Endothelial cell of umbilical vein (primary cell): ENCODE measurements at regions not wholly inside any gene's neighbourhood (a gene's known extent, or its start where the extent isn't known, plus 50 kb on each side); places are given as distances from the start of the nearest gene placed in this dataset.

ENCODE experiments used
- BruUV-seq: library from RNA; stranded (reverse); fragments of 400-500 nt; replicated peaks from 2 replicates; lab custom pipeline; 2021; lab: Mats Ljungman, UMichigan
- CTCF ChIA-PET: fragments of 300-600, 350-600 bp; sonication (Branson Sonifier 250); formaldehyde crosslinking; loops from one replicate; lab custom pipeline; 2021; ENCODE audit warnings: antibody characterized with exemption, inconsistent platforms; lab: Charles Lee
- POLR2A ChIA-PET: fragments of 300-600, 350-600 bp; sonication (Branson Sonifier 250); formaldehyde crosslinking; loops from one replicate; lab custom pipeline; 2021; ENCODE audit warnings: antibody characterized with exemption, inconsistent platforms; lab: Charles Lee
- DNase-seq: peaks from one replicate; pipeline ENCODE4 v3.0.0-alpha.2; 2011; ENCODE audit warnings: low read depth, low spot score
- FAIRE-seq: peaks from 2 replicates; lab custom pipeline; 2011; peaks lifted over from hg19 to GRCh38; lab: Jason Lieb, UNC
- H2AFZ ChIP-seq: 2 replicates; pipeline ENCODE4 v1.6.0; 2012; ENCODE audit warnings: low read depth, low read length, control low read depth, inconsistent platforms
- H3K27ac ChIP-seq: 2 replicates; pipeline ENCODE4 v1.5.1; 2011; ENCODE audit warnings: low read depth, mild to moderate bottlenecking, control low read depth, low read length, moderate library complexity; ENCODE audit not compliant: insufficient read depth
- H3K27me3 ChIP-seq, 2 experiments: 2 replicates each; pipeline versions ENCODE4 v1.6.0 to v1.6.1; 2011; ENCODE audit warnings: low read length in 2 of 2, mixed read lengths in 1 of 2; ENCODE audit not compliant: control insufficient read depth in 2 of 2, insufficient read depth in 2 of 2
- H3K36me3 ChIP-seq, 2 experiments: 2 replicates in 1 of 2; 3 replicates in 1 of 2; pipeline ENCODE4 v1.5.1; 2011; ENCODE audit warnings: low read length in 2 of 2, mild to moderate bottlenecking in 1 of 2, moderate library complexity in 1 of 2; ENCODE audit not compliant: control insufficient read depth in 2 of 2, insufficient read depth in 2 of 2; ENCODE audit errors: extremely low read depth in 1 of 2
- H3K4me1 ChIP-seq: 3 replicates; pipeline ENCODE4 v1.5.1; 2011; ENCODE audit warnings: mild to moderate bottlenecking, low read length; ENCODE audit not compliant: control insufficient read depth, insufficient read depth; ENCODE audit errors: extremely low read depth
- H3K4me2 ChIP-seq: 2 replicates; pipeline ENCODE4 v1.6.1; 2011; ENCODE audit warnings: low read length, control low read depth, mixed read lengths; ENCODE audit not compliant: insufficient read depth
- H3K4me3 ChIP-seq, 3 experiments: fragments of 200-600 bp in 1 of 3; sonication (generic), shearing (Covaris generic) in 1 of 3; replicated peaks in 1 of 3; 2 replicates each; pipeline ENCODE4 v1.5.1; 2011 to 2016; ENCODE audit warnings: control low read depth in 3 of 3, low read length in 3 of 3, mild to moderate bottlenecking in 2 of 3, inconsistent platforms in 1 of 3, low read depth in 1 of 3, moderate library complexity in 1 of 3; ENCODE audit not compliant: insufficient read depth in 1 of 3
- H3K79me2 ChIP-seq: 2 replicates; pipeline ENCODE4 v1.6.0; 2012; ENCODE audit warnings: low read length, inconsistent platforms; ENCODE audit not compliant: control insufficient read depth, insufficient read depth
- H3K9ac ChIP-seq: replicated peaks from 2 replicates; pipeline ENCODE3; 2011; ENCODE audit warnings: low read length, control low read depth; ENCODE audit not compliant: insufficient read depth; ENCODE audit errors: extremely low read depth
- H3K9me1 ChIP-seq: replicated peaks from 3 replicates; pipeline ENCODE4 v1.6.0; 2011; ENCODE audit warnings: mild to moderate bottlenecking, low read length; ENCODE audit not compliant: control insufficient read depth, insufficient read depth; ENCODE audit errors: extremely low read depth
- H3K9me3 ChIP-seq: replicated peaks from 2 replicates; pipeline ENCODE4 v1.5.1; 2012; ENCODE audit warnings: low read length, inconsistent platforms; ENCODE audit not compliant: control insufficient read depth, insufficient read depth
- H4K20me1 ChIP-seq: replicated peaks from 2 replicates; pipeline ENCODE3; 2011; ENCODE audit warnings: mild to moderate bottlenecking, low read length; ENCODE audit not compliant: control insufficient read depth, insufficient read depth; ENCODE audit errors: extremely low read depth
- CTCF ChIP-seq, 2 donors: IDR thresholded peaks; 1 replicate in 1 of 2; 2 replicates in 1 of 2; pipeline ENCODE4 v1.5.1; 2011; ENCODE audit warnings: low read length in 2 of 2, mild to moderate bottlenecking in 2 of 2, moderate library complexity in 2 of 2, control low read depth in 1 of 2, inconsistent platforms in 1 of 2, low read depth in 1 of 2; ENCODE audit not compliant: insufficient read depth in 1 of 2; ENCODE audit errors: extremely low read depth in 1 of 2
- FOS ChIP-seq: IDR thresholded peaks from 2 replicates; pipeline ENCODE4 v1.6.1; 2011; ENCODE audit warnings: mild to moderate bottlenecking, low read length, moderate library complexity, borderline replicate concordance; ENCODE audit not compliant: insufficient read depth
- GATA2 ChIP-seq: IDR thresholded peaks from 2 replicates; pipeline ENCODE4 v1.7.0; 2011; ENCODE audit warnings: low read depth, mild to moderate bottlenecking, moderate library complexity, mixed read lengths, low read length; ENCODE audit not compliant: insufficient read length, insufficient read depth
- JUN ChIP-seq: IDR thresholded peaks from 2 replicates; pipeline ENCODE4 v1.6.1; 2011; ENCODE audit warnings: borderline replicate concordance, low read depth; ENCODE audit not compliant: insufficient read length, insufficient read depth
- POLR2A ChIP-seq: IDR thresholded peaks from 2 replicates; pipeline ENCODE4 v1.6.1; 2012; ENCODE audit warnings: low read depth, mild to moderate bottlenecking, control low read depth, low read length
- POLR2AphosphoS5 ChIP-seq: IDR thresholded peaks from 2 replicates; pipeline ENCODE4 v1.6.1; 2012; ENCODE audit warnings: low read depth, mild to moderate bottlenecking, control low read depth, low read length, moderate library complexity; ENCODE audit not compliant: insufficient read depth
- dilution Hi-C: fragments of 300-500 bp; cut with MboI; formaldehyde crosslinking; loops from one replicate; pipeline ENCODE4 v1.15.0; 2019; ENCODE audit warnings: low sequenced_read_pairs; ENCODE audit not compliant: extremely low pct_ligation_motif_present
- intact Hi-C: fragments of 100-400 bp; cut with micrococcal nuclease; formaldehyde crosslinking; loops from one replicate; pipeline ENCODE4 v1.10.0; 2022
- TF ChIP-seq, protein P1 (sequence below): IDR thresholded peaks from 2 replicates; pipeline ENCODE4 v1.6.1; 2011; ENCODE audit not compliant: insufficient read depth, insufficient read length

DNA sequence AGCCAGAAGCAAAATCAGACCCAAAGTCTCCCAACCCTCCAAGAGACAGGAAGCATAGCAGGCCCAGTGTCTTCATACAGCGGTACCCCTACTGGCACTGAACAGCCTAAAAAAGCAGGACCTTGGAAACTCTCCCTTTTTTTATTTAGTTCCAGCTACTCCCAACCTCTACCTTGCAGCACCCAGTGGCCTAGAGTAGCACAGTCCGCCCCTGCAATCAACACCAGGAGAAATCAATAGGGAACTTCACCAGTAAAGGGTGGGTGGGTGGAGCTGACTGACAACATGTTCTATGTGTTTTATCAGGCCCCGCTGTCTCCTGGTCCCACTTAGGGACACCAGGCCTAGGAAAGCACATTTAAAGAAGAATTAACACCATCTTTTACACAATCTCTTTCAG lies 378.5 kb upstream of the CT83 start:
- Histone ChIP-seq H3K4me2 (no peak overlapping the region), H3K9ac (no peak overlapping the region), H3K79me2 (no peaks in the 10 kb centered on the region), H3K4me3 (no peak overlapping the region), H3K4me1 (no peaks in the 10 kb centered on the region), H4K20me1 (no peaks in the 10 kb centered on the region), H3K36me3 (no peaks in the 10 kb centered on the region), H3K27ac (no peak overlapping the region), H3K27me3 (no peaks in the 10 kb centered on the region), H2AFZ (no peak overlapping the region), H3K9me3 (no peaks in the 10 kb centered on the region), H3K9me1 (no peaks in the 10 kb centered on the region)
- dilution Hi-C loops, result no loop called here
- BruUV-seq, result no TSS peak
- POLR2A ChIA-PET, result no interaction called here
- CTCF ChIA-PET, result no interaction called here
- TF ChIP-seq GATA2 (no peak), POLR2AphosphoS5 (no peak), CTCF (IDR thresholded peaks at IDR 0.05; ENCODE audit: extremely low read depth in 1 of 2, insufficient read depth in 1 of 2, low read depth in 1 of 2, low read length in 2 of 2) (no peak), POLR2A (no peak), FOS (no peak), JUN (no peak)
- TF ChIP-seq, protein P1, sequence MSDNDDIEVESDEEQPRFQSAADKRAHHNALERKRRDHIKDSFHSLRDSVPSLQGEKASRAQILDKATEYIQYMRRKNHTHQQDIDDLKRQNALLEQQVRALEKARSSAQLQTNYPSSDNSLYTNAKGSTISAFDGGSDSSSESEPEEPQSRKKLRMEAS, result no peak
- intact Hi-C loops, result loop anchor here (5.0 kb wide), 1 partner anchor 431 kb away; no protein-coding TSS in a partner anchor
- no peak for DNase-seq
- FAIRE-seq, result no peak
